HG03575 (cell line): ENCODE measurements at regions not wholly inside any gene's neighbourhood (a gene's known extent, or its start where the extent isn't known, plus 50 kb on each side); places are given as distances from the start of the nearest gene placed in this dataset.
"Not testable (repeated sequence)": the region's sequence is repeated elsewhere in the genome, so short reads cannot be mapped to it uniquely, and the experiment has no call there.

ENCODE experiments used
- ATAC-seq: cut with Tn5 transposase; IDR thresholded peaks from one replicate; pipeline ENCODE4 v1.9.1; 2021; ENCODE audit not compliant: unreplicated experiment, insufficient number of reproducible peaks, low FRiP score; ENCODE audit errors: extremely low read depth

DNA sequence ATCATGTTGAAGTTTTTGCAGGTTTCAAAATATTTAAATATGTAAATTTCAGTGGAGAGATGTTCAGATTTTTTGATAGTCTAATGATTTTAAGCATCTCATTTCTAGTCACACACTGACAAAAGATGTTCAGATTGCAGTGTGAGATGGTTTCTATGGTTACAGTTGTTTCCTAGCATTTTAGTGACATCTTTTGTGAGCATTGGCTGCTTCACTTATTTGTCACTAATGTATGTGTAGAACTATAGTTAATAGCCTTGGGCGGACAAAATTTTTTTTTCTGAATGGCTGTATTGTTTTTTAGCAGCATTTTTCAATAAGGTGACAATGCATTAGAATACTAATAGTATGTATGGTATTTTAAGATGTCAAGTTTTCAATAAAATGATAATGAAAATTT lies 315.6 kb upstream of the PRKD1 start:
- ATAC-seq, result no peak

GRCh38 chr14:30243805-30244204 lies 315.2 kb upstream of the G2E3 start:
- ATAC-seq, result no peak

GRCh38 chr14:30244348-30244747 lies 314.6 kb upstream of the G2E3 start:
- ATAC-seq, result not testable (repeated sequence)

GRCh38 chr14:30251017-30251416 lies 307.9 kb upstream of the G2E3 start:
- no peak for ATAC-seq

GRCh38 chr14:30251557-30252100 lies 307.3 kb upstream of the G2E3 start:
- ATAC-seq, result no peak

GRCh38 chr14:30252151-30252550 lies 306.8 kb upstream of the G2E3 start:
- no peak for ATAC-seq

DNA sequence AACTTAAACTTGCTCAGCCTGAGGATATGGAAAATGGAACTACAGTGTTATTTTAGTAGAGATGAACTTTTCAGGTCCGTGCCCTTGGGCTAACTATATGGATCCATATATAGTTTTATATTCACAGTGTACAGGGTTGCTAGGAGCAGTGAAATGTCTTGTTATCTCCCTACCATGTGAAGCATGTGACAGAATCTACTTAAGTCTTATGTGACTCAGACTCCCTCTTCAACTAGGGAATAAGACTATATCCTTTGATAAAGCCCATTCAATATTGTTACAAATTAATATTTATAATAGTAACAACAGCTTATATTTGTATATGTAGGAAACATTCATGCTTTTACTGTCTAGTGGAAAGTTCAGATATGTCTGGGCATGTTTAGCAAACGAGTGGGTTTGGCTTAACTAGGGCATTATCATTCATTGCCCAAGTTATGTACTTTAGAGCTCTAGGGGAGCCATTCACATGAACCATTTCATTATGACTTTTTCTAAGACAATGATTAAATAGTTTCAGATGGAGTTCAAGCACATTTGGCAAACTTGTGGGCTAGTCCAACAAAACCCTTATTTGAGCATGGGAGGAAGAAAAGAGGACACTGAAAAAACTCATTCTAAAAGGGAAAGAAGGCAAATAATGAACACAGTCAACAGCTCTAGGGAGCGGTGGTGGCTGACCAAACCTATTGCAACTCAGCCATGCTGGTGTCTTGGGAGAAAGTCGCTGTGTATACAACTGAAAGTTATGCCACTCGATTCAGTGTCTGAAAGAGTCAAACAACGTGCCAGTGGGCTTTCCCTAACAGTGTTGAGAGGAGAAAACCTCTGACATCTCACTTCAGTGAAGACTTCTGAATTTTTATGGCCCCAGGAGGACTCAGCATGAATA lies 305.9 kb upstream of the G2E3 start:
- ATAC-seq, result no peak

DNA sequence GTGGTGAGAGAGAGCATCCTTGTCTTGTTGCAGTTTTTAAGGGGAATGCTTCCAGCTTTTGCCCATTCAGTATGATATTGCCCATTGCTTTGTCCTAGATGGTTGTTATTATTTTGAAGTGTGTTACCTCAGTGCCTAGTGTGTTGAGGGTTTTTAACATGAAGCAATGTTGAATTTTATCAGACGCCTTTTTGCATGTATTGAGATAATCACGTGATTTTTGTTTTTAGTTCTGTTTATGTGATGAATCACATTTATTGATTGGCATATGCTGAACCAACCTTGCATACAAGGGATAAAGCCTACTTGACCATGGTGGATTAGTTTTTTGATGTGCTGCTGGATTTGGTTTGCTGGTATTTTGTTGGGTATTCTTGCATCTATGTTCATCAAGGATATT lies 302.3 kb upstream of the G2E3 start:
- no peak for ATAC-seq

- ATAC-seq, result no peak
These were observed 300.9 kb upstream of the G2E3 start for GRCh38 chr14:30257946-30258661.

DNA sequence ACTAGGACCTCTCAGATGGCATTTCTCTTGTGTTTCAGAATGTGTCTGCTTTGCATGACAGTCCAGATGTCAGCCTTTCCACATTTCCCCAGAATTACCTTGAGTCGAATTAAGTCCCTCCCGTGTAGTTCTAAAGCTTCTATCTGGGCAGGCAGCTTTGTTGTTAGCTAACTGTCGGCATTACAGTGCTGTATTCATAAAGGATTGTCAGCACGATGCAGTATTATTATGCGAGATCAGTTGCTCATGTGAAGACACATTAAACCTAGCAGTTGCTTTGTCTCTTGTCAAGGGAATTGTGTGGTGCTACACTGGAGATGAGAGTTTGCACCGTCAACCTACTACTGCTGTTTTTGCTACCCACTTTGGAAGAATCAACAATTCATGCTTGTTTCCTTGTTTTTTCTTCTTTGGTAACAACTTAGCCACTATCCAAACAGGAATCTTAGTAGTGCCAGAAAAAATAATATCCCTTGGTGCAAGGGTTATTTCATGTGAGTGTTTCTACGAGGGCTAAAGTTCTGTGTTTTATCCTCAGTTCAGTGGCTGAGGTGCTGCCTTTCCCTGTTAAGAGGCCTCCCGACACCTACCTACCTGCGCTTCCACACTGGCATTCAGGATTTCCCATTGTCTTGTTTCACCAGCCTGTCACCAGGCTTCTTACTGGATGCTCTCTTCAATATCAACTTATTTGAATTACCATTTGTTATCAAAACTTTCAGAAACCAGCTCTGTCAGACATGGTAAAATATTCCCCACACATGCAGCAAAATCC lies 297.9 kb upstream of the G2E3 start:
- no peak for ATAC-seq

DNA sequence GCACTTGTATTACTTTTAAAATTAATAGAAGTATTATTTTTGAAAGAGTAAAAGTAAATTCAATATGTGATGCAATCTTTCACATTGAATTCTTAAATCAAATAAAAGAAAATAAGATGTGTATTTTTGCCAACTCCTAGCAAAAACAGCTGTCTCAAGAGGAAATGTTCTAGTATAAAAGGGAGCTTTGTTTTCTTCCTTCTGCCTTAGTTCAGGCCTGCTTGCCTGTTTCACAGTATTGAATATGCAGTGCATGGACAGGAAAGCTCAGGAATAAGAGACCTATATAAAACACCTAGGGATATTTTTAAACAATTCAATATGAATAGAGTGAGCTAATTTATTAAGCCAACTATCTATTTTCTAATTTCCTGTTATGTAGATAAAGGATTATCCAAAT lies 294.8 kb upstream of the G2E3 start:
- no peak for ATAC-seq

GRCh38 chr14:30266290-30266689 lies 292.7 kb upstream of the G2E3 start:
- no peak for ATAC-seq

- no peak for ATAC-seq
These were observed 291.8 kb upstream of the G2E3 start for GRCh38 chr14:30267141-30267540.

DNA sequence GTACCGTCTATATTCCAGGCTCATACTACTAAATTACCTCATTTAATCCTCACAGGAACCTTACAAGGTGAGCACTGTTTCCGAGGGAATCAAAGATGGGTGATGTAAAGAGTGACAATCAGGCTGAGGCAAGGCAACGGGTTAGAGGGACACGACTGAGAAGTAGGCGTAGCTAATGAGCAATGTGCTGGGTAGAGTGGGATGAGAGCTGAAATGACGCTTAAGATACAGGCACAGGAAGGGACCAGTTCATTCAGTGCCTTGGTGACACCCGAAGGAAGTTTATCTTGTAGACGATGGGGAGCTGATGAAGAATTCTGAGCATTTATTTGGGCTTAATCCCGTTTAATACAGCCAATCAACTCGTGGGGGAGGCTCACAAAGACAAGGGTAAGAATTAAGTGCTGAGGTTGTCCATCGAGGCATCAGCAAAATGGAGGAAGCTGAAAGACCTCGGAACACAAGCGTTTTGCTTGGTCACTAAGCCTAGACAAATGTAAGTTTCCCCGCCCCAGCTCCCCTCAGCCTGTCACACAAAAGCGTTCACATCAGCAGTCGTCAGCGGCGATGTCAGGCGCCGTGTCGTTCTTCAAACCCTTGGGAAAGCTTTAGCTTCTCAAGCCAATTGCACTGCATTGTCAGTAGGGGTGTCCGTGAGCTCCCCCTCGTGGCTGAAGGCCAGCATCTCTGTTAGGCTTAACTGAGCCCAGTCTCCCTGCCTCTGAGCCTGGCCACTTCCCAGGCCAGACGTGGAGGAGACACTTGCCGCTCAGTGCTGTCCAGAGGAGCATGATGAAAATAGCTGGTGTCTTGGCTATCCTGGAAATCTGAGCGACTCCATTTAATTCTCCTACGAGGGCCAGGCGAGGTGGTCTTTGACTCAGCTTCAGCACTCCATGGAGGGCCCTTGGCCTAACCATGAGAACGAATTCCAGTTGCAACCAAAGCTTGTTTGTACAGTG lies 288.5 kb upstream of the G2E3 start:
- peak; percentile 91 for ATAC-seq

GRCh38 chr14:30271811-30272323 lies 287.1 kb upstream of the G2E3 start:
- ATAC-seq, result no peak

DNA sequence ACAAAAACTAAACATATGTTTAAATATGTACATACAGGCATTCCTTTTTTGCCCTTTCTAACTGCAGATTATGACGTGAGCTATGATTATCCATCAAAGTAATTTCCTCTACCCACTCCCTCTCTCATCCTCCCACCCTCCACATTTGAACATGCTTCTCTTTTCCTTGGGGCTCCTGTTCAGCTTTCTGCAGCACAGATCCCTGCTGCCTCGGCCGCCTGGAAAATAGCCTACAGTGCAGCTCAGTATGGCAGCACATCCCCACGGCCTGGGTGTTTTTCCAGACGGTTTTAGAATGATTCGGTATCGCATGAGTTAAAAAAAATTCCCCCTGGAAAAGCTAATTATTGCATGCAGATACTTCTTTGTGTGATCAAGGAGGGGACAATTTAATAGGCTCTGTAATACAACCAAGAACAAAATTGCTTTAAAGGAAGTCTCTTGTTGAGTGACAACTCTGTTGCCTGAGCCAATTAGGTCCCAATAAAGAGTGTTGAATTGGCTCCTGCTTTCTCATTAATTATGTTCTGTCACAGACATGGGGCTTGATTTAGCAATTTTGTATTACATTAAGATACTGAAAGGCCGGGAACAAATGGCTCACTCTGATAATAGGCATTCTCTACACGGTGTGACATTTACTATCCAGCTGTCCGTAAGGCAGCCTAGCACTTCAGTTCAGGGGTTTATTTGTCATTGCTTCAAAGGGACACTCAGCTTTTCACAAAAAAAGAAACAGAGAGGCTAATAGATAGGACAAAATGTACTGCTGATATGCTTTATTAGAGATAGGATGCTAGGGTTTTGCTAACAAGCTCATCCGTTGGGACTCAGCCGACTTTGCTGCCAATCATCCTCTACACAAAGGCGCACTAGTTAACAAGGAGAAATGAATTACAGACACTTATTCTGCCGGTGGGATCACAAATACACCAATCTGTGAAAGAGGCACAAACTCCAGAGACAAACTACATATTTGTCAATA lies 285.8 kb upstream of the G2E3 start:
- no peak for ATAC-seq

DNA sequence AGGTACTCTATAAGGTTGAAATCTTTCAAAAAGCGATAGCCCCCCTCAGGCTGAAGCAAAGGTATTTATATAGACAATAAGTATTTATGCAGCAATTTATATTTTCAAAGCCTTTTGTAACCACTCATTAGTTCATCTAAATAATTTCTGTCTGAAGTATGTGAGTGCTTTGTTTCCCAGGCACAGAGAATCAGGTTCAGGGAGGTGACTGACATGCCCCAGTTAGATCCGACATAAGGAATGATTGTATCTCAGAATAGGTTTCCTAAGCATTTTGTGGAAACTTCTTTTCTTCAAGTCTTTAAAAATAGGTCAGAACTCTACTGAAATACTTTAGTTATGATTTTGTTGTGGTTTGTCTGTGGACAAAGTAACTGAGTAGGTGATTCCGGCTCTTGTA lies 283.4 kb upstream of the G2E3 start:
- ATAC-seq, result no peak
